ENCODE measurements at regions not wholly inside any gene's neighbourhood (a gene's known extent, or its start where the extent isn't known, plus 50 kb on each side); places are given as distances from the start of the nearest gene placed in this dataset.
"Not testable (repeated sequence)": the region's sequence is repeated elsewhere in the genome, so short reads cannot be mapped to it uniquely, and the experiment has no call there.

GRCh38 chrX:33855251-33855650 is 276.9 kb downstream of the FAM47A start:
- intact Hi-C loops (cut with micrococcal nuclease), result no loop called here
- CTCF ChIA-PET (ENCODE audit: low intra/inter-chr PET ratio), result no interaction called here

GRCh38 chrX:33852146-33852545 is 280.0 kb downstream of the FAM47A start:
- H3K79me2 ChIP-seq (ENCODE audit: control insufficient read depth, insufficient read depth, low read length); H2AFZ ChIP-seq (ENCODE audit: low read depth, low read length); intact Hi-C loops (cut with micrococcal nuclease); H3K9me1 ChIP-seq (ENCODE audit: control insufficient read depth, insufficient read depth, low read length); CTCF ChIA-PET (ENCODE audit: low intra/inter-chr PET ratio); H3K36me3 ChIP-seq (ENCODE audit: control insufficient read depth, insufficient read depth, low read length); H3K9ac ChIP-seq (ENCODE audit: insufficient read depth in 1 of 2, low read depth in 2 of 2, low read length in 2 of 2); H3K4me1 ChIP-seq (replicated peaks in 1 of 2; ENCODE audit: control insufficient read depth in 2 of 2, insufficient read depth in 2 of 2, low read length in 2 of 2); FAIRE-seq; DNase-seq (ENCODE audit: extremely low read depth in 1 of 4, low spot score in 3 of 4); H3K4me2 ChIP-seq (ENCODE audit: insufficient read depth, low read length); ATAC-seq; H3K27me3 ChIP-seq (ENCODE audit: control insufficient read depth in 2 of 2, insufficient read depth in 2 of 2, low read length in 2 of 2); in situ Hi-C loops (cut with MboI); H4K20me1 ChIP-seq (replicated peaks; ENCODE audit: control insufficient read depth, insufficient read depth, low read length); H3K4me3 ChIP-seq; H3K9me3 ChIP-seq (replicated peaks; ENCODE audit: control insufficient read depth, insufficient read depth, low read depth, low read length); BruUV-seq (replicated peaks); H3K27ac ChIP-seq (ENCODE audit: extremely low read depth, low read depth, low read length): not testable (repeated sequence)
- WGBS (ENCODE audit: insufficient coverage, low coverage, missing lambda C conversion rate), result 0% methylated on average over 3 of the region's 4 CpGs
- POLR2A ChIA-PET, result interaction anchor here (0.6 kb wide), 1 partner anchor 909 kb away, joined by 3 read pairs; no protein-coding TSS in a partner anchor

More at GRCh38 chrX:33855251-33855650, 276.9 kb downstream of the FAM47A start:
- H3K4me2 ChIP-seq (ENCODE audit: insufficient read depth, low read length), result no peak overlapping the region
- DNase-seq (ENCODE audit: extremely low read depth in 1 of 4, low spot score in 3 of 4) (no peak), FAIRE-seq (no peak), ATAC-seq (no peak)
- in situ Hi-C loops (cut with MboI), result no loop called here
- no peaks in the 10 kb centered on the region for H3K9me1 ChIP-seq (ENCODE audit: control insufficient read depth, insufficient read depth, low read length)
- H3K36me3 ChIP-seq (ENCODE audit: control insufficient read depth, insufficient read depth, low read length), result no peaks in the 10 kb centered on the region
- no peaks in the 10 kb centered on the region for H3K79me2 ChIP-seq (ENCODE audit: control insufficient read depth, insufficient read depth, low read length)
- H3K27ac ChIP-seq (ENCODE audit: extremely low read depth, low read depth, low read length), result no peak overlapping the region
- no peak overlapping the region for H3K4me3 ChIP-seq
- H3K9me3 ChIP-seq (replicated peaks; ENCODE audit: control insufficient read depth, insufficient read depth, low read depth, low read length), result no peaks in the 10 kb centered on the region
- H2AFZ ChIP-seq (ENCODE audit: low read depth, low read length), result no peak overlapping the region
- no peak overlapping the region for H3K9ac ChIP-seq (ENCODE audit: insufficient read depth in 1 of 2, low read depth in 2 of 2, low read length in 2 of 2)
- POLR2A ChIA-PET, result no interaction called here
- H4K20me1 ChIP-seq (replicated peaks; ENCODE audit: control insufficient read depth, insufficient read depth, low read length), result no peaks in the 10 kb centered on the region
- TF ChIP-seq ZNF143 (CRISPR knock-in tag; IDR thresholded peaks at IDR 0.05), result no peak
- BruUV-seq (replicated peaks), result no TSS peak
- H3K4me1 ChIP-seq (replicated peaks in 1 of 2; ENCODE audit: control insufficient read depth in 2 of 2, insufficient read depth in 2 of 2, low read length in 2 of 2), result no peaks in the 10 kb centered on the region
- H3K27me3 ChIP-seq (ENCODE audit: control insufficient read depth in 2 of 2, insufficient read depth in 2 of 2, low read length in 2 of 2), result no peaks in the 10 kb centered on the region
